GM12892 (cell line): ENCODE measurements at regions not wholly inside any gene's neighbourhood (a gene's known extent, or its start where the extent isn't known, plus 50 kb on each side); places are given as distances from the start of the nearest gene placed in this dataset.

Source experiments
- POLR2AphosphoS5 ChIP-seq: IDR thresholded peaks from 2 replicates; pipeline ENCODE4 v1.6.1; 2011; ENCODE audit warnings: low read depth, low read length, control low read depth
- TAF1 ChIP-seq: IDR thresholded peaks from 2 replicates; pipeline ENCODE4 v1.6.1; 2011; ENCODE audit warnings: low read depth, mild to moderate bottlenecking, control low read depth, low read length, borderline replicate concordance

- TF ChIP-seq TAF1 (no peak), POLR2AphosphoS5 (no peak)
Observed at GRCh38 chr11:97525273-97525672, 1135.5 kb downstream of the JRKL start.
